Bronchial epithelial cell (primary cell): ENCODE measurements at regions not wholly inside any gene's neighbourhood (a gene's known extent, or its start where the extent isn't known, plus 50 kb on each side); places are given as distances from the start of the nearest gene placed in this dataset.

Experiments
- DNase-seq: peaks from one replicate; pipeline ENCODE4 v3.0.0-alpha.2; 2010; ENCODE audit warnings: low read depth
- FAIRE-seq: peaks from 2 replicates; lab custom pipeline; 2011; peaks lifted over from hg19 to GRCh38; lab: Jason Lieb, UNC
- H3K27me3 ChIP-seq: 2 replicates; pipeline ENCODE4 v1.5.1; 2011; ENCODE audit warnings: low read length; ENCODE audit not compliant: control insufficient read depth, insufficient read depth
- H3K36me3 ChIP-seq: 2 replicates; pipeline ENCODE4 v1.5.1; 2011; ENCODE audit warnings: low read length; ENCODE audit not compliant: control insufficient read depth, insufficient read depth
- H3K4me3 ChIP-seq: 2 replicates; pipeline ENCODE4 v1.5.1; 2011; ENCODE audit warnings: mild to moderate bottlenecking, low read depth, low read length, control low read depth
- CTCF ChIP-seq: IDR thresholded peaks from 2 replicates; pipeline ENCODE4 v1.5.1; 2011; ENCODE audit warnings: mild to moderate bottlenecking, moderate library complexity, low read length, control low read depth, inconsistent platforms; ENCODE audit not compliant: insufficient read depth, severe bottlenecking

- H3K4me3 ChIP-seq = no peak overlapping the region
- no peaks in the 10 kb centered on the region for H3K27me3 ChIP-seq
- TF ChIP-seq CTCF = no peak
- no peaks in the 10 kb centered on the region for H3K36me3 ChIP-seq
- FAIRE-seq = no peak
- no peak for DNase-seq
Measured at GRCh38 chr2:2719015-2719414, 387.9 kb upstream of the MYT1L start.

DNA sequence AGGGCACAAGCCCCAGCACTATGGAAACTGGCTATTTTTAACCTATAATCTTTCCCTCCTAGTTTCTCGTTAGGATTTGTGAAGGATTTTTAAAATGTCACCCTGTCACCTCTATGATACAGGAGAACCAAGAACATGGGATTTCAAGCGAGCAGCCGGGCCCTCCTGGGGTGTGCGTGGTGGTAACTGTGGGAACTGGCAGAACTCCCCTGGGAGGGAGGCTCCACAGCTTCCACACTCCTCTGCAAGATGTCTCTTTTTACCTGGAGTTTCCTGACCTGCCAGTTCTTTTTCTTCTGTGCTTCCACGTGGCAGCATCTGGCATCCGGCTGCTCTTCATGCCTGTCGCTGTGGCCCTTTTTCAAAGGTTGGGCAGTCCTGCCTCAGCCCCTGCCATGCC is 386.3 kb upstream of the MYT1L start:
- H3K27me3 ChIP-seq = no peaks in the 10 kb centered on the region
- no peaks in the 10 kb centered on the region for H3K36me3 ChIP-seq
- DNase-seq (no peak), FAIRE-seq (no peak)
- H3K4me3 ChIP-seq = no peak overlapping the region
- TF ChIP-seq CTCF = no peak

GRCh38 chr2:2716771-2717170 is 385.7 kb upstream of the MYT1L start:
- TF ChIP-seq CTCF = no peak
- no peak for DNase-seq
- no peaks in the 10 kb centered on the region for H3K36me3 ChIP-seq
- no peak overlapping the region for H3K4me3 ChIP-seq
- FAIRE-seq = no peak
- no peaks in the 10 kb centered on the region for H3K27me3 ChIP-seq

GRCh38 chr2:2715036-2715818 is 384.2 kb upstream of the MYT1L start:
- H3K27me3 ChIP-seq = no peaks in the 10 kb centered on the region
- H3K36me3 ChIP-seq = no peaks in the 10 kb centered on the region
- no peak for TF ChIP-seq CTCF
- H3K4me3 ChIP-seq = no peak overlapping the region
- DNase-seq (no peak), FAIRE-seq (no peak)

DNA sequence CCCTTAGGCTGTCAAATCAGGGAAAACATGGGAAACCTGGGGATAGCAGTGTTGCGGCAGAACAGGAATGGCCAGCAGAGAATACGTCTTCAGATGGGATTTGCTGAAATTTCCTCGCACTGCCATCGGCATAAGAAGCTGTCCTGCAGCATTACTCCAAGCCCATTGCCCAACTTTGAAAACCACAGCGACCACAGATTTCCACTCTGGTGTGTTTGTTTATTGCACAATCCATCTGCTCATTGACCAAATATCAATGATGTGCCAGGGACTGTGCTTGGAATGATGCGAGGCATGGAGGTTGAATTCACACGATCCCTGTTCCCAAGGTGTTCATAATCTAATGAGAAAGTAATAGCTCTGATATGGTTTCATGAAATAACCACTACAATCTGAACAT is 383.3 kb upstream of the MYT1L start:
- no peaks in the 10 kb centered on the region for H3K27me3 ChIP-seq
- H3K4me3 ChIP-seq = no peak overlapping the region
- DNase-seq = peak; percentile 10
- no peak for TF ChIP-seq CTCF
- H3K36me3 ChIP-seq = no peaks in the 10 kb centered on the region
- peak; percentile 18 for FAIRE-seq

- H3K27me3 ChIP-seq = no peaks in the 10 kb centered on the region
- TF ChIP-seq CTCF = no peak
- H3K4me3 ChIP-seq = no peak overlapping the region
- no peak for DNase-seq
- H3K36me3 ChIP-seq = no peaks in the 10 kb centered on the region
- FAIRE-seq = no peak
Measured at GRCh38 chr2:2709431-2709770, 378.3 kb upstream of the MYT1L start.
